Cardiac muscle cell (in vitro differentiated cells and primary cell): ENCODE measurements at regions not wholly inside any gene's neighbourhood (a gene's known extent, or its start where the extent isn't known, plus 50 kb on each side); places are given as distances from the start of the nearest gene placed in this dataset.

Experiments
- DNase-seq, 2 donors: peaks; one replicate each; pipeline versions ENCODE4 v3.0.0 to v3.0.0-alpha.2; 2010 to 2017; ENCODE audit warnings: low read depth in 1 of 2, low spot score in 1 of 2
- H3K27ac ChIP-seq: fragments of 200-600 bp; sonication (generic); 2 replicates; pipeline ENCODE4 v1.5.1; 2016
- H3K27me3 ChIP-seq: fragments of 200-600 bp; sonication (generic); 2 replicates; pipeline ENCODE4 v1.6.0; 2016; ENCODE audit warnings: control low read depth
- H3K36me3 ChIP-seq: fragments of 200-600 bp; sonication (generic); 2 replicates; pipeline ENCODE4 v1.5.1; 2016; ENCODE audit warnings: control low read depth
- H3K4me1 ChIP-seq: fragments of 200-600 bp; sonication (generic); 2 replicates; pipeline ENCODE4 v1.8.1; 2017; ENCODE audit warnings: low read depth, mild to moderate bottlenecking, mixed run types
- H3K4me3 ChIP-seq: fragments of 200-600 bp; sonication (generic); 2 replicates; pipeline ENCODE4 v1.5.1; 2016; ENCODE audit warnings: mild to moderate bottlenecking
- H3K9me3 ChIP-seq: fragments of 200-600 bp; sonication (generic); 2 replicates; pipeline ENCODE4 v1.5.1; 2017; ENCODE audit warnings: low read depth, mild to moderate bottlenecking, control low read depth
- CTCF ChIP-seq: IDR thresholded peaks from 2 replicates; pipeline ENCODE4 v1.5.1; 2012; ENCODE audit warnings: low read depth, mild to moderate bottlenecking, low read length

DNA sequence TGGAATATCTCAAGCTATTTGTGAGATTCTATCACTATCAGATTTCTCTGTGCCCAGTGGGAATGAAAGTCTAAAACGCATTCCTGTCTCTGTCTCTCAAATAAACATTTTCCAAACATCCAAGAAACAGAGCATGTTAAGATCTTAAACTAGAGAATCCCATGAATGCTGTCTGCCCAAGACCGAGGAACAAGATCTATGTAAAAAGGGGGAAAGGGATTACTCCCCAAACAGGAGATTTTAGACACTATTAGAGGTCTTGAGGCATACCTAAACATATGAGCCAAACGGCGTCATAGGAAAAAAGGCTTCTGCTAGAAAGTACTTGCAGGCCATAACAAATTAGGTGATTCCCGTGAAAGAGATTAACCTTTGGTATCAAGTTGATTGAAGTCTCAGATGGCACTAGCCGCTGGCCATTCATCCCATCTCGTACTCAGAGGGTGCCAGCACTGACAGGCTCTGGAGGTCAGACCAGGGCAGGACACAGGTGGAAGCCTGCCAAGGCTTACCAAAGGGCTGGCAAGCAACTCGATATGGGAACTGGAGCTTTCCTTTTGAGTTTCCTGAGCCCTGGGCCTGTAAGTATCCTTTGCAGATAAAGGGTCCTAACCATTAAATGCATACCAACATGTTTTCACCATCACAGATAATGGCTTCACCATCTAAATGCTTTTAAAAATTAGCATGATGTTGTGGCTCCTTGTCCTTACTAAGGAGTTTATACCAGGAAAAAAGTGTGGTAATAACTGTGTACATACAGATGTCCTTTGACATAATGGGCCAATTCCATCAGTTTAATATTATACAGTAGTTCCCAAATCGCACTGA, 225.2 kb downstream of the FOXO1 start:
- peak; percentile 35 to 55 for DNase-seq
- H3K27me3 ChIP-seq = peaks cover 6% of the 10 kb centered on the region
- no peak for TF ChIP-seq CTCF
- no peak overlapping the region for H3K4me3 ChIP-seq
- no peaks in the 10 kb centered on the region for H3K9me3 ChIP-seq
- peaks cover 25% of the 10 kb centered on the region for H3K4me1 ChIP-seq
- no peak overlapping the region for H3K27ac ChIP-seq
- H3K36me3 ChIP-seq = no peaks in the 10 kb centered on the region

DNA sequence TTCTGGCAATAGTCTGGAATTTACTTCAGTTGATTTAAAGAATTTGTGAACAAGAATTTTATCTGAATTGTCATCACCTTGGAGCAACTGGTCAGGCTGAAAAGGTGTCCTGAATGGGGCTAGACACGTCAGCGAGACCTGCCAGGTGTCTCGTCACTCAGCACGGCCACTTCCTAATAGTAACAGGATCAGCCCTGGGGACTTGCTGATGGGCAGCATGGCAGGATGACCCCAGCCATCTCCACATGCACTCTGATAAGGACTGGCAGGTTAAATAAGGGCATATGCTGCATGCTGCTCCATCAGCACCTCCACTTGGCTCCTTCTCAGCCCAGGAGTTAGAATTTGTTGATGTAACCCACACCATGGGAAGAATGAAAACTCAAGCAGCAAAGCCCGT, 224.2 kb downstream of the FOXO1 start:
- H3K27ac ChIP-seq = no peak overlapping the region
- H3K27me3 ChIP-seq = peaks cover 6% of the 10 kb centered on the region
- DNase-seq = peak in 1 of 2 donors; percentile 82
- H3K9me3 ChIP-seq = no peaks in the 10 kb centered on the region
- H3K4me1 ChIP-seq = peaks cover 25% of the 10 kb centered on the region
- no peak overlapping the region for H3K4me3 ChIP-seq
- H3K36me3 ChIP-seq = no peaks in the 10 kb centered on the region
- no peak for TF ChIP-seq CTCF

GRCh38 chr13:40442826-40443225, 223.6 kb downstream of the FOXO1 start:
- no peak for DNase-seq
- Histone ChIP-seq H3K36me3 (no peaks in the 10 kb centered on the region), H3K4me1 (peaks cover 25% of the 10 kb centered on the region), H3K4me3 (no peak overlapping the region), H3K27ac (no peak overlapping the region), H3K9me3 (no peaks in the 10 kb centered on the region), H3K27me3 (peaks cover 4% of the 10 kb centered on the region)
- TF ChIP-seq CTCF = no peak

DNA sequence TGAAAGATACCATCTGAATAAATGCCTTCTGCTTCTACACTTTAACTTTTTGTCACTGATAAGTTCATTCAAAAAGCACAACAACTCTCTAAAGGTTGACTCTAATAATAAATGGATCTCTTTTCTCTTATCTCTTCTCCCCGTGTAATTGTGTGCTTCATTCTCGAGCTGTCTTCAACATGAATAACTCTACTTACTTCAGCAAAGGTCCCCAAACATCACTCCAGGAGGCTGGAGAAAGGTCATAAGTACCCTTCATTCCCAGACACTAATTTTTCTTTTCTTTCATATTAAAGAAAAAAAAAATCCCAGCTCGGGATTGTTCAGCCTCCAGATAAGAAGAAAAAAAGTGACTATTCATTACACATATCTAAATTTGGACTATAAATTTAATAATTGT, 222.2 kb downstream of the FOXO1 start:
- Histone ChIP-seq H3K36me3 (no peaks in the 10 kb centered on the region), H3K27me3 (no peaks in the 10 kb centered on the region), H3K4me3 (no peak overlapping the region), H3K4me1 (peaks cover 25% of the 10 kb centered on the region), H3K27ac (no peak overlapping the region), H3K9me3 (no peaks in the 10 kb centered on the region)
- DNase-seq = no peak
- TF ChIP-seq CTCF = no peak

DNA sequence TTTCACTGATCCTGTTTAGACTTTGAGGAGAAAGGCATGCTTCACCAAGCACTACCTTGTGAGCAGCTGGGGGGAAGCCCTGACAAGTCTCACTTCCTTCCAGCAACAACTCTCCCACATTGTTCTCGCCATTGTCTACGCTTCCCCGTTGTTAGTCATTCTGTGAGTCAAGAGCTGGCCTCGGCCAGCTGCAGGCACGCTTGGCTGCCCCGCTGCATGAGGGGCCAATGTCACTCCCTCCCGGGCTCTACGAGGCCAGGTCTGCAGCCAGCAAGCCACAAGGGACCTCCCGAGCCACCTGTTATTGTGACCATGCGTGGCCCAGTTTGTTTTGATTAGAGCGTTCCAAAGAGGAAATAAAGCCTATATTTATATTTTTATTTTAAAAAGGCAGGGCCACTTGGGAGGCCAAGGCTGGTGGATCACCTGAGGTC, 220.9 kb downstream of the FOXO1 start:
- H3K27ac ChIP-seq = no peak overlapping the region
- H3K9me3 ChIP-seq = no peaks in the 10 kb centered on the region
- DNase-seq = peak in 1 of 2 donors; percentile 88

More for the DNA sequence above, 220.9 kb downstream of the FOXO1 start:
- H3K4me1 ChIP-seq = peaks cover 25% of the 10 kb centered on the region
- no peak overlapping the region for H3K4me3 ChIP-seq
- H3K36me3 ChIP-seq = no peaks in the 10 kb centered on the region
- no peak for TF ChIP-seq CTCF
- no peaks in the 10 kb centered on the region for H3K27me3 ChIP-seq
